GM12878 (cell line): ENCODE measurements at regions not wholly inside any gene's neighbourhood (a gene's known extent, or its start where the extent isn't known, plus 50 kb on each side); places are given as distances from the start of the nearest gene placed in this dataset.

Experiments used
- ATAC-seq: fragments of 200-7000 bp; cut with Tn5 transposase; 3 replicates; pipeline ENCODE4 v1.9.1; 2020; ENCODE audit warnings: mild to moderate bottlenecking, moderate library complexity
- BruUV-seq: library from RNA; stranded (reverse); fragments of 400-500 nt; replicated peaks from 2 replicates; lab custom pipeline; 2021; lab: Mats Ljungman, UMichigan
- CTCF ChIA-PET: fragments of 300-600 bp; sonication (Branson Sonifier 250); formaldehyde crosslinking; extraction: SDS; loops from one replicate; lab custom pipeline; 2021; ENCODE audit warnings: inconsistent platforms; lab: Yijun Ruan, JAX
- POLR2A ChIA-PET: fragments of 350-600 bp; formaldehyde crosslinking; extraction: SDS; loops from one replicate; lab custom pipeline; 2021; ENCODE audit warnings: inconsistent platforms; lab: Charles Lee
- RAD21 ChIA-PET: fragments of 300-600 bp; sonication (Branson Sonifier 250); formaldehyde crosslinking; loops from one replicate; lab custom pipeline; 2023; ENCODE audit warnings: antibody characterized with exemption; ENCODE audit not compliant: unreplicated experiment; lab: Charles Lee
- SMC1A ChIA-PET: fragments of 300-600 bp; sonication (Branson Sonifier 250); formaldehyde crosslinking; loops from one replicate; lab custom pipeline; 2023; ENCODE audit not compliant: unreplicated experiment, uncharacterized antibody; lab: Charles Lee
- DNase-seq: peaks from one replicate; pipeline ENCODE4 v3.0.0-alpha.2; 2011; ENCODE audit warnings: low read depth, low spot score
- FAIRE-seq: peaks from 3 replicates; lab custom pipeline; 2011; peaks lifted over from hg19 to GRCh38; lab: Jason Lieb, UNC
- H2AFZ ChIP-seq: 2 replicates; pipeline ENCODE4 v1.6.0; 2011; ENCODE audit warnings: low read depth, low read length, control low read depth; ENCODE audit not compliant: control insufficient read depth
- H3K27ac ChIP-seq: 2 replicates; pipeline ENCODE4 v1.5.1; 2011; ENCODE audit warnings: control low read depth; ENCODE audit not compliant: control insufficient read depth, insufficient read depth
- H3K27me3 ChIP-seq, 2 experiments: replicated peaks in 1 of 2; 2 replicates each; pipeline versions ENCODE4 v1.6.0 to v1.6.1; 2011; ENCODE audit warnings: low read length in 1 of 2; ENCODE audit not compliant: control insufficient read depth in 2 of 2, insufficient read depth in 2 of 2
- H3K36me3 ChIP-seq, 2 experiments: 2 replicates each; pipeline ENCODE4 v1.5.1; 2011; ENCODE audit warnings: low read length in 1 of 2; ENCODE audit not compliant: control insufficient read depth in 2 of 2, insufficient read depth in 2 of 2
- H3K4me1 ChIP-seq: 2 replicates; pipeline ENCODE4 v1.6.1; 2011; ENCODE audit warnings: mild to moderate bottlenecking, low read length, moderate library complexity, mixed read lengths; ENCODE audit not compliant: control insufficient read depth, insufficient read depth
- H3K4me2 ChIP-seq: 2 replicates; pipeline ENCODE4 v1.6.0; 2011; ENCODE audit warnings: control low read depth; ENCODE audit not compliant: control insufficient read depth, insufficient read depth
- H3K4me3 ChIP-seq: fragments of 200-600 bp; sonication (generic); 2 replicates; pipeline ENCODE4 v1.5.1; 2016
- H3K79me2 ChIP-seq: 2 replicates; pipeline ENCODE4 v1.6.0; 2011; ENCODE audit warnings: low read length; ENCODE audit not compliant: control insufficient read depth, insufficient read depth
- H3K9ac ChIP-seq: 2 replicates; pipeline ENCODE4 v1.8.0; 2011; ENCODE audit warnings: low read length, control low read depth, mixed read lengths; ENCODE audit not compliant: control insufficient read depth, insufficient read depth
- H3K9me3 ChIP-seq: replicated peaks from 3 replicates; pipeline ENCODE4 v1.5.1; 2011; ENCODE audit warnings: mild to moderate bottlenecking, low read length; ENCODE audit not compliant: control insufficient read depth, insufficient read depth
- H4K20me1 ChIP-seq: 2 replicates; pipeline ENCODE4 v1.6.0; 2011; ENCODE audit not compliant: control insufficient read depth, insufficient read depth
- POLR2AphosphoS5 ChIP-seq: IDR thresholded peaks from 2 replicates; pipeline ENCODE4 v1.6.1; 2011; ENCODE audit warnings: mild to moderate bottlenecking, low read length, inconsistent platforms
- YBX1 ChIP-seq: fragments of 450-650 bp; IDR thresholded peaks from 2 replicates; pipeline ENCODE4 v1.6.1; 2016; ENCODE audit warnings: antibody characterized with exemption
- ZNF24 ChIP-seq: fragments of 450-650 bp; IDR thresholded peaks from 2 replicates; pipeline ENCODE4 v1.6.1; 2017; ENCODE audit warnings: antibody characterized with exemption, mild to moderate bottlenecking
- WGBS: methylation state at CpG from one replicate; pipeline ENCODE4 v1.1.6; 2016; ENCODE audit warnings: low lambda C conversion rate; ENCODE audit not compliant: insufficient replicate concordance, insufficient coverage; ENCODE audit errors: missing lambda C conversion rate; 5-methylcytosine and 5-hydroxymethylcytosine counted together
- in situ Hi-C: fragments of 300-500 bp; cut with MboI; formaldehyde crosslinking; loops from 9 replicates; pipeline ENCODE4 v1.14.3; 2018; ENCODE audit warnings: mixed read lengths
- intact Hi-C: fragments of 100-400 bp; cut with micrococcal nuclease; formaldehyde crosslinking; loops from one replicate; pipeline ENCODE4 v1.14.2; 2022; ENCODE audit not compliant: unreplicated experiment

GRCh38 chr11:122202161-122202950 lies 86.3 kb upstream of the BLID start:
- ChIA-PET SMC1A (interaction anchor here (0.9 to 3.5 kb wide), 3 partner anchors 94 to 548 kb away, joined by 3 to 10 read pairs (median 3); no protein-coding TSS in a partner anchor), RAD21 (interaction anchor here (1.8 kb wide), 1 partner anchor 548 kb away, joined by 7 read pairs; no protein-coding TSS in a partner anchor), CTCF (interaction anchor here (0.6 to 6.0 kb wide), 9 partner anchors 10 to 547 kb away, joined by 3 to 46 read pairs (median 6); no protein-coding TSS in a partner anchor), POLR2A (no interaction called here)
- 45% methylated on average over 16 of the region's 16 CpGs for WGBS
- Histone ChIP-seq H4K20me1 (no peaks in the 10 kb centered on the region; the same call in 1 of the 2 replicates), H3K36me3 (no peaks in the 10 kb centered on the region), H3K9me3 (no peaks in the 10 kb centered on the region), H3K4me1 (no peaks in the 10 kb centered on the region), H2AFZ (no peak overlapping the region), H3K79me2 (no peaks in the 10 kb centered on the region), H3K27ac (no peak overlapping the region), H3K9ac (no peak overlapping the region), H3K4me3 (no peak overlapping the region), H3K27me3 (peaks cover 0 to 8% of the 10 kb centered on the region in 2 experiments), H3K4me2 (no peak overlapping the region)
- intact Hi-C loops = no loop called here
- in situ Hi-C loops = no loop called here
- FAIRE-seq (no peak), DNase-seq (no peak), ATAC-seq (no peak; the same call in 2 of the 3 replicates)
- no TSS peak for BruUV-seq
- TF ChIP-seq POLR2AphosphoS5 = no peak

- Histone ChIP-seq H3K4me3 (no peak overlapping the region), H3K27me3 (peaks cover 0 to 3% of the 10 kb centered on the region in 2 experiments; a peak in 2 of 4 replicates), H3K9ac (no peak overlapping the region), H3K36me3 (no peaks in the 10 kb centered on the region), H4K20me1 (no peaks in the 10 kb centered on the region), H3K79me2 (no peaks in the 10 kb centered on the region), H3K9me3 (no peaks in the 10 kb centered on the region), H3K4me1 (no peaks in the 10 kb centered on the region), H3K4me2 (no peak overlapping the region), H2AFZ (no peak overlapping the region), H3K27ac (no peak overlapping the region)
- WGBS = 20% methylated on average over 4 of the region's 4 CpGs
- ChIA-PET SMC1A (interaction anchor here (1.1 to 3.5 kb wide), 2 partner anchors 93 to 546 kb away, joined by 3 to 10 read pairs; no protein-coding TSS in a partner anchor), POLR2A (no interaction called here), CTCF (interaction anchor here (1.3 to 6.0 kb wide), 3 partner anchors 15 to 545 kb away, joined by 3 to 46 read pairs (median 32); no protein-coding TSS in a partner anchor), RAD21 (no interaction called here)
- DNase-seq = no peak
- ATAC-seq = no peak
- FAIRE-seq = no peak
- in situ Hi-C loops (no loop called here), intact Hi-C loops (no loop called here)
- no peak for TF ChIP-seq ZNF24
- TF ChIP-seq YBX1 = no peak
- BruUV-seq = no TSS peak
These were observed 85.1 kb upstream of the BLID start for GRCh38 chr11:122201106-122201505.
